NOMO-1 (cell line): ENCODE measurements at regions not wholly inside any gene's neighbourhood (a gene's known extent, or its start where the extent isn't known, plus 50 kb on each side); places are given as distances from the start of the nearest gene placed in this dataset.

Experiments
- DNase-seq, 2 experiments: peaks; one replicate each; lab custom pipeline; 2025; ENCODE audit not compliant: unreplicated experiment in 2 of 2; lab: John Stamatoyannopoulos, UW

- no peak for DNase-seq
Observed at GRCh38 chr6:100269189-100269588, 195.5 kb downstream of the SIM1 start.

DNA sequence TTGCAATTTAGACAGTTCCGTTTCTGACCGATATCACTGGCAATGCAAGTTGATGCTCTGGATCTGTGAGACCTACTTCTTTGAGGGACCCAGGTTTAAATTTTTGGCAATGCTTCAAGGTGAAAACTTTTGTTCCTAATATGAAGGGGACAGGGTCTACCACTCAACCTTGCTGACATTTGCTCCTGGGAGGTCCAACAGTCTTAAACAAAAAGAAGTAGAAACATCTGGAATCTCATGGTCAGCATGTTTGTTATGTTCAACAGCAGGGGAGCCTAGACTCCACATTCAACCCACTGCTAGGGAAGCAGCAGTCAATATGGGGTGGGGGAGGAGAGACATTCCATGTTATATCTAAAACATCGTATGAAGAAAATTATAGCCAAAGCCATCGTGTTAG lies 196.4 kb downstream of the SIM1 start:
- no peak for DNase-seq

DNA sequence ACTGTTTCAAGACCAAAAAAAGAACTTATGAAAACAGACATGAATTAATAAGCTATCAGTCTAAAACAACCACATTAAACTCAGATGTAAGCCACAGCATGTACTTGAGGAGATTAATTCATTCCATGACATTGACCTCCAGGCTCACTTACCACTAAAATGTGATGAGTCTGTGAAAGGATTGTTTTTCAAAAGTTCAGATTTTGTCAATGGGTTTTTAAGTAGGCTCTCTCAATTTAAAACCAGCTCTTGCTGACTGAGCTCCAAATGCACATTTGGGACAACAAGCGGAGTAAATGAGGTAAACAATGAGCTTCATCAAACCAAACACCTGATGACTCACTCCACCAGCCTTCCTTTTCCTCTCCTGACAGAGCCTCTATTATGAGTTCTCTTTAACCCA lies 197.0 kb downstream of the SIM1 start:
- no peak for DNase-seq

- no peak for DNase-seq
Observed at GRCh38 chr6:100266494-100267401, 198.0 kb downstream of the SIM1 start.

DNA sequence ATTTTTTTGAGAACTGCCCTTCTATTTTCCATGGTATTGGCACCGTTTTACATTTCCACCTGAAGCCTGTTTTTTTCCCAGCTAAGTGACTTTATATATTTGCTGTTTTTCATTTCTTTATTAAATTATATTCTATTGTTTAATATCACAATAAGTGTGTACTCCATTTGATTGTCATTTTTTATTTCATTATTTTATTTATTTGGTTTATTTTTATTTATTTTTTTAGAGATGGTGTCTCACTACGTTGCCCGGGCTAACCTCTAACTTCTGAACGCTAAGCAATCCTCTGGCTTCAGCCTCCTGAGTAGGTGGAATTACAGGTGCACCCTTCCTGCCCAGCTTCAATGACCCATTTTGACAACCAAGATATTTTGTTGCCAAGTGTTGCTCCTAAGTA lies 202.6 kb downstream of the SIM1 start:
- DNase-seq = no peak

- DNase-seq = peak; percentile 56 to 90
Observed at GRCh38 chr6:100261486-100261885, 203.2 kb downstream of the SIM1 start.

GRCh38 chr6:100260584-100260983 lies 204.1 kb downstream of the SIM1 start:
- no peak for DNase-seq

DNA sequence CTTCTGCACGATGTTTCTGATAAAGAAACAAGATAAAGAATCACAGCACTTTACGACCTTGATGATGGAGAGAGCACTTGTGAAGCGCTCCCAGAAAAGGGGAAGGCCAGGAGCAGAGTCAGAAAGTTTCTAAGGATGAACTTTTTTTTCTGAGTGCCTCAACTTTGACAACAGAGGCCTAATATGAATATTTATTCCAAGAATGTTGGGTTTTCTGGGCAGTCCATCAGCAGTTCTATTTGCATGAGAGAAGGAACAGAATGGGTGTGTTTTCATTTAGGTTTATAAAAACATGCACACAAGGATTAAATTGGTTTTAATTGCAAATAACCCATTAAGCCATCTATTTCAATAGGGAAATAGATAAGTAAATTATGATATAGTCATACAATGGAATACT lies 204.9 kb downstream of the SIM1 start:
- no peak for DNase-seq

- DNase-seq = peak in 1 of 2 experiments; percentile 33
Observed at GRCh38 chr6:100258752-100259151, 206.0 kb downstream of the SIM1 start.

GRCh38 chr6:100257793-100258395 lies 206.8 kb downstream of the SIM1 start:
- peak in 1 of 2 experiments; percentile 65 for DNase-seq

DNA sequence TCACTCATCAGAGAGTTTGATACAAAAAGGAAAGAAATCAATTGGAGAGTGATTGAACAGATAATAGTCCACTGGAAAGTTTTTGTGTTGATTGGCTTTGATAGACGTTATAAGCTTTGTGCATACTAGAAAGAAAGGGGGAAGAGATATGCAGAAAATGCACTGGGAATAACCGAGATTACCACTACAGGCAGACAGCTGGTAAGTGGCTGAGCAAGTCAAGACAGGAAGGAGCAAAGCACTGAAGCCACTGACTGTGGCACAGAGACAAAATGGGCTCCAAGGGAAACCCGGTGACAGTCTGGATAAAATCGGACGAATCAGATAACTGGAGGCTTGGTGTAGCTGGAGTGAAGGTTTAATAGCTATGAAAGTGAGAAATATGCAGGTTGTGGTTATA lies 209.0 kb downstream of the SIM1 start:
- DNase-seq = no peak

DNA sequence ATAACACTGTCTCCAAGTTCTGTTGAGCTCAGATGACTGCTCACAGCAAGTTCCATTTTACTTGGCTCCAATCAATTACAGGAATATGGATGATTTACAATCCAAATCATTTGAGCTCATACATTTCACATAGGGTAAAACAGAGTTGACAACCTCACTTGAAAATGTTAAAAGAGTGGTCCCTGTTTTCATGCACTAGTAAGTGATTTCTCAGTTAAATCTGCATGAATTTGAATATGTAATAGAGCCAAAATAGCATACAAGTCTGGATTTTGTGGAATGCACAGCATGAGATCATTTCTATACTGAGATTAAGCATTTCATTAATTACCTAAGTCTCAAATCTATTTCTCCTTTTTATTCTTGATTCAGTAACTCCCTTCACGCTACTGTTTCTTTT lies 217.6 kb downstream of the SIM1 start:
- DNase-seq = no peak

- no peak for DNase-seq
Observed at GRCh38 chr6:100246206-100246605, 218.5 kb downstream of the SIM1 start.

DNA sequence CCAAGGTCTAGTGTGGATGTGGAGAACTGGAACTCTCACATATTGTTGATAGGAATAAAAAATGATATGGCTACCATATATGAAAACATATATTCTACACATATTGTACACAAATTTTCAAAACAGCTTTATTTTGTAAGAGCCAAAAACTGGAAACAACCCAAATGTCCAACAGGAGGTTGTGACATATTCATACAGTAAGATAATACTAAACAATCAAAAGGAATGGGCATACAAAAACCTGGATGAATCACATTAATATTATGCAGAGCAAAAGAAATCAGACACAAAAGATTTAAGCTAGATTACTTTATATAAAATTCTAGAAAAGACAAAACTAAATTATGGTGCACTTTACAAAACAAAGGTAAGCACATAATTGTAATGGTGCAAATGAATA lies 223.9 kb downstream of the SIM1 start:
- DNase-seq = no peak

GRCh38 chr6:100237821-100238220 lies 226.9 kb downstream of the SIM1 start:
- no peak for DNase-seq

DNA sequence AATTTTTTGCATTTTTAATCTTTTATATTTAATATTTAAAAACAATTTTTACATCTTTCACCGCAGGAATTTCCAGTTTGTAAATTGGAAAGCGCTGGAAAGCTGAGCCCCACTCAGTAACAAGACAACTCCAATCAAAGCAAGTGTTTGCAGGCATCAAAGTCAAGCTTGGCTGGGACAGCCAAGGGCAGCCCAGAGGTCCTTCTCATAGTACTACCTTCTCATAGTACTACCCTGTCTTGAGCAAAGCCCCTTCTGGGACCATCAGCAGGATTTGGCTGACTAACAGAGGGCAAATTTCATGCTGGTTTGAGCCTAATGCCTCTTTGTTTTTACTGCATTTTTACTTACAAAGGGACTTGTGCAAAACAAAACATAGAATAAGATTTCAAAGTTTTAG lies 228.3 kb downstream of the SIM1 start:
- DNase-seq = no peak

- no peak for DNase-seq
Observed at GRCh38 chr6:100235631-100236030, 229.1 kb downstream of the SIM1 start.

DNA sequence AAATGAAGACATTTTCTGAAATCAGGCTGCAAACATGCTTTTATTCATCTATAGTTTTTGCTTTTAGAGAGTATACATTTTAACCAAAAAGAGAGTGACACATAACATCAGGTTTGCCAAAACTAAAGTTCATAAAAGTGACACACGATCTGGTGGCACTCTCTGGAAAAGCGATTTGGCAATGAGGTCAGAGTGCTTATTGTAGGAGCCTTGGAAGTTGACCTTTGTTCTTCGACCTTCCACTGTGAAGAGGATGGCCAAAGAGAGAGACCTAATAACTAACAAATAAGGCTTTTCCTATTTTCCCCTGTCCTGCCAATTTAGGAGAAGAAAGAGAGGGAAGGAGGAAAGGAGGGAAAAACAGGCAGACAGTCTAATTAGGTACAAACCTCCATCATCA lies 230.1 kb downstream of the SIM1 start:
- DNase-seq = no peak

GRCh38 chr6:100232781-100233573 lies 231.7 kb downstream of the SIM1 start:
- DNase-seq = no peak

DNA sequence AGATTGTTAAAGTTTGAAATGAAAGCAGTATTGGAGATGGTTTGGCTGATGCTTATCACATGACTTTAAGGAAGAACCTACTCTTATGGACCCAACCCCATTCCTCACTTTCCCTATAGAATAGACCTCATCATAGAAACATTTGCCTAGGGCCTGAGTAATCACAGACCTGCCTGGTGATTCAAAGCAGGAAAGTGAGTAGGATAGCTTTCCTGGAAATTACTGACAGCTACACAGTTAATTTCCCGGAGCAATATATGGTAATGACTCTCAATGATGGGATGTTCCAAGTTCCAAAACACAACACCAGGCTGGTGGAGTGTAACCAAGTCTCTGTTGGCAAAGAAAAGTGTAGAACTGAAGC lies 233.8 kb downstream of the SIM1 start:
- no peak for DNase-seq

DNA sequence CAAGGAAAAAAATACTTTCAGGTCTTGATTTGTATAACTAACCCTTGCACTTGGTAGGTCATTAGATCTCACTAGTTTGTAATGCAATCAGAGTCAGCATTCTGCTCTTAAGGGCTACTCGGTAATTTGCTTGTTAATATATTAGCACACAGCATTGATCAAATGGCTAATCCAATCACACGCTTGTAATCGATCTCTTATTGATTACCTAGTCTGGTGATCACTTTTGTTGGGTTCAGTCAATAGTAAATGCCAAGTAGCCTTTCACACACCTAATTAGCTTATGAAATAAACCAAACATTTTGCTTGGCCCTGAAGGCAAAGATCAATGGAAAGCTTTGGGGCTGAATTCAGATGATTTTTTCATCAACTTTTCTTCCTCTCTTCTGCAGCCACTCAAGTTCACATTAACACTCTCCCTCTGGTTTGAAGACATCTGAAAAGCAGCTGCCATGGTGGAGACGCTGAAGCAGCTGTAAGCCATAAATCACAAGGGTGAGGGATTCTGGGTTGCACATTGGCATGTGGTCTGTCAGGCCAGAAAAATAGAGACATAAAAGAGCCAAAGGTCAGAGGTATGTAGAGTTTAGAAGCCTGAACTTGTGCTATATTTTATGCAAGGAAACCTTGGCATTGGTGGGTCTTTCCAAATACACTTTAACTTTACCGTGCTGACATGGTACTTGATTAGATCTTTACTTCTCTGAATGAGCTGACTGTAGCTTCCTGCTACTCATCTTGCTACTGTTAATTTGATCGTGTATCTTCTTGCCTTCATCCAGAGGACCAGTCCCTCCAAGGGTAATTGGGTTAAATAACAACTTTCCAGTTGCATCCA lies 234.4 kb downstream of the SIM1 start:
- DNase-seq = no peak
